H1 (cell line): ENCODE measurements at regions not wholly inside any gene's neighbourhood (a gene's known extent, or its start where the extent isn't known, plus 50 kb on each side); places are given as distances from the start of the nearest gene placed in this dataset. TPM values are rescaled to one million over a fixed set of nuclear protein-coding genes. Genes with fewer than 3 reads are reported as not detected.

Experiments used
- BACH1 ChIP-seq: IDR thresholded peaks from 2 replicates; pipeline ENCODE4 v1.6.1; 2012; ENCODE audit warnings: low read length, improper control_type of control experiment
- BRCA1 ChIP-seq: IDR thresholded peaks from 2 replicates; pipeline ENCODE4 v1.6.1; 2012; ENCODE audit warnings: low read depth, low read length, improper control_type of control experiment
- CHD2 ChIP-seq: IDR thresholded peaks from 2 replicates; pipeline ENCODE4 v1.6.1; 2012; ENCODE audit warnings: low read length, improper control_type of control experiment
- small RNA-seq: library from polyadenylated mRNA; stranded (forward); fragments of <200 nt; extraction: miRNeasy Mini kit (QIAGEN cat#:217004); gene quantifications from one replicate; pipeline ENCODE3, GENCODE V24; 2013; ENCODE audit not compliant: insufficient read depth

GRCh38 chr13:73129023-73129422 is 70.2 kb downstream of the KLF5 start (continued):
- no peak for TF ChIP-seq BACH1
- TF ChIP-seq BRCA1, result no peak
- TF ChIP-seq CHD2, result no peak

Small RNAs in the stretch of these regions (small RNA-seq; reads per million reads assigned to genes)
- not detected for gene AL162376.1
- gene RNU4-10P, result not detected
- gene RNY1P8, result not detected
